ENCODE measurements at regions not wholly inside any gene's neighbourhood (a gene's known extent, or its start where the extent isn't known, plus 50 kb on each side); places are given as distances from the start of the nearest gene placed in this dataset.
"Not testable (repeated sequence)": the region's sequence is repeated elsewhere in the genome, so short reads cannot be mapped to it uniquely, and the experiment has no call there.

DNA sequence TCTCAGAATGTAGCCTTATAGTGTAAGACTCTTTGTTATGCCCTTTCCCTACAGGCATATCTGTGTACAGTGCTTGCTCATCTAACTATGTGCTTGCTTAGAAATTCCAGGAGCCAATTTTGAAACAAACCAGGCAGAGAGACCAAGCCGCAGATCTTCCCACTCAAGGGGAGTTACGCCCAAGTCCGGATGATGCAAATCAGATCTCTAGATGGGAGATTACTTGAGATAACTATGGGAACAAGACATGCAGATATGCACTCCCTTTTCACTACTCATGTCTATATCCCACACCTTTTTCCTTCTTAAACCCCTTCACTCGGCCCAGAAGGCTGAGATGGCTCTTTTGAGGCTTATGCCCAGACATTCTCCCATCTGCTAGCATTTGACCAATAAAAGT is 1496.5 kb downstream of the SPATA31A7 start:
- WGBS (ENCODE audit: insufficient coverage), result no CpG with 5 or more reads among the region's 4 CpGs
- H3K9ac ChIP-seq (ENCODE audit: insufficient read depth, low read length, poor library complexity, severe bottlenecking); H3K79me2 ChIP-seq (ENCODE audit: insufficient read depth, low read length); DNase-seq; H3K27me3 Mint-ChIP-seq (ENCODE audit: low read depth in 3 of 3); H3K4me3 Mint-ChIP-seq; H3K36me3 ChIP-seq (replicated peaks in 1 of 2; ENCODE audit: control insufficient read depth in 1 of 2, insufficient read depth in 2 of 2, low read length in 2 of 2); H3K36me3 Mint-ChIP-seq; H3K4me3 ChIP-seq (replicated peaks in 1 of 3; ENCODE audit: low read depth in 2 of 3, low read length in 3 of 3); intact Hi-C loops (cut with micrococcal nuclease); H4K20me1 ChIP-seq (ENCODE audit: insufficient read depth, low read length); H3K27ac ChIP-seq (ENCODE audit: low read depth in 1 of 2, low read length in 2 of 2); H2AFZ ChIP-seq (ENCODE audit: insufficient read depth, low read depth, low read length, poor library complexity, severe bottlenecking); H3K4me1 Mint-ChIP-seq; H3K9me3 Mint-ChIP-seq; H3K27me3 ChIP-seq (ENCODE audit: control insufficient read depth in 2 of 2, insufficient read depth in 2 of 2, low read length in 2 of 2); H3K27ac Mint-ChIP-seq; H3K4me1 ChIP-seq (ENCODE audit: control insufficient read depth in 1 of 2, insufficient read depth in 2 of 2, low read length in 2 of 2); H3K4me2 ChIP-seq (replicated peaks; ENCODE audit: extremely low read depth, low read length, poor library complexity, severe bottlenecking); H3K9me3 ChIP-seq (replicated peaks in 1 of 2; ENCODE audit: control insufficient read depth in 1 of 2, insufficient read depth in 1 of 2, low read length in 2 of 2): not testable (repeated sequence)

DNA sequence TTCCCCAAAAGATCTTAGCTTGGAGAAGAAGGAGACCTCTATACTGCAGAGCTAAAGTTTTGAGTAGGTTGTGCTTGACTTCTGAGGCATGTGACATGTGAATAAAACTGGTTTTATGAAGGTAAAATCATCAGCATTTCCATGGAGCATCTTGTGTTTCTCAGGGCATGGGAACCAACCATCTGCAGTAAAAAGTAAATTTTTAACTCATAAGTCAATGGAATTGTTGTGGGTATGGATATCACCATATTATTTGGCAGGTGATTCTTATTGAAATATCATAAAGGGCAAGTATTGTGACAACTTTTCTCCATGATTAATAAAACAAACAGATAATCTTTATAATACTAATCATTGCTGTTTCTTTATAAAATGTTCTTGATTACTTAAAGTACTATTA is 1503.2 kb downstream of the SPATA31A7 start:
- H3K27ac ChIP-seq (ENCODE audit: low read depth in 1 of 2, low read length in 2 of 2); H3K79me2 ChIP-seq (ENCODE audit: insufficient read depth, low read length); H3K36me3 ChIP-seq (replicated peaks in 1 of 2; ENCODE audit: control insufficient read depth in 1 of 2, insufficient read depth in 2 of 2, low read length in 2 of 2); H3K27ac Mint-ChIP-seq; H3K36me3 Mint-ChIP-seq; intact Hi-C loops (cut with micrococcal nuclease); H3K4me2 ChIP-seq (replicated peaks; ENCODE audit: extremely low read depth, low read length, poor library complexity, severe bottlenecking); H4K20me1 ChIP-seq (ENCODE audit: insufficient read depth, low read length); H2AFZ ChIP-seq (ENCODE audit: insufficient read depth, low read depth, low read length, poor library complexity, severe bottlenecking); H3K4me1 ChIP-seq (ENCODE audit: control insufficient read depth in 1 of 2, insufficient read depth in 2 of 2, low read length in 2 of 2); H3K4me3 ChIP-seq (replicated peaks in 1 of 3; ENCODE audit: low read depth in 2 of 3, low read length in 3 of 3); H3K27me3 ChIP-seq (ENCODE audit: control insufficient read depth in 2 of 2, insufficient read depth in 2 of 2, low read length in 2 of 2); H3K4me1 Mint-ChIP-seq; H3K4me3 Mint-ChIP-seq; H3K9me3 ChIP-seq (replicated peaks in 1 of 2; ENCODE audit: control insufficient read depth in 1 of 2, insufficient read depth in 1 of 2, low read length in 2 of 2); H3K27me3 Mint-ChIP-seq (ENCODE audit: low read depth in 3 of 3); H3K9ac ChIP-seq (ENCODE audit: insufficient read depth, low read length, poor library complexity, severe bottlenecking); DNase-seq; H3K9me3 Mint-ChIP-seq: not testable (repeated sequence)

DNA sequence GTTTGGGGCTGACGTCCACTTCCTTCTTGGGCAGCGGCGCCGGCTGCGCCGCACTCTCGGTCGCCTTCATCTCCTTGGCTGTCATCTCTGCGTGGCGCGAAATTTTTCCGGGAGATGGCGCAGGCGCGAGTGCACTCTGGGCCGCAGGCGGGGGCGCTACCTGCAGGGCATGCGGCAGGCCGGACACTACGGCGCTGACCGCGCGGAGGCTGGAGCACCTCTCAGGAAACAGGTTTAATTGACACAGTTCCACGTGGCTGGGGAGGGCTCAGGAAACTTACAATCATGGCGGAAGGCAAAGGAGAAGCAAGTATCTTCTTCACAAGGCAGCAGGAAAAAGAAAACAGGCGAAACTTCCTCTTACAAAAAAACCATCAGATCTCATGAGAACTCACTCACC is 1521.5 kb downstream of the SPATA31A7 start:
- DNase-seq; H3K4me2 ChIP-seq (replicated peaks; ENCODE audit: extremely low read depth, low read length, poor library complexity, severe bottlenecking); H2AFZ ChIP-seq (ENCODE audit: insufficient read depth, low read depth, low read length, poor library complexity, severe bottlenecking); H3K4me3 Mint-ChIP-seq; H3K27ac Mint-ChIP-seq; H3K79me2 ChIP-seq (ENCODE audit: insufficient read depth, low read length); H3K4me3 ChIP-seq (replicated peaks in 1 of 3; ENCODE audit: low read depth in 2 of 3, low read length in 3 of 3); H3K9ac ChIP-seq (ENCODE audit: insufficient read depth, low read length, poor library complexity, severe bottlenecking); H3K4me1 ChIP-seq (ENCODE audit: control insufficient read depth in 1 of 2, insufficient read depth in 2 of 2, low read length in 2 of 2); H3K27me3 ChIP-seq (ENCODE audit: control insufficient read depth in 2 of 2, insufficient read depth in 2 of 2, low read length in 2 of 2); H3K27me3 Mint-ChIP-seq (ENCODE audit: low read depth in 3 of 3); H4K20me1 ChIP-seq (ENCODE audit: insufficient read depth, low read length); H3K9me3 Mint-ChIP-seq; H3K36me3 ChIP-seq (replicated peaks in 1 of 2; ENCODE audit: control insufficient read depth in 1 of 2, insufficient read depth in 2 of 2, low read length in 2 of 2); H3K9me3 ChIP-seq (replicated peaks in 1 of 2; ENCODE audit: control insufficient read depth in 1 of 2, insufficient read depth in 1 of 2, low read length in 2 of 2); H3K27ac ChIP-seq (ENCODE audit: low read depth in 1 of 2, low read length in 2 of 2); H3K4me1 Mint-ChIP-seq; H3K36me3 Mint-ChIP-seq; intact Hi-C loops (cut with micrococcal nuclease): not testable (repeated sequence)
- WGBS (ENCODE audit: insufficient coverage), result no CpG with 5 or more reads among the region's 28 CpGs

DNA sequence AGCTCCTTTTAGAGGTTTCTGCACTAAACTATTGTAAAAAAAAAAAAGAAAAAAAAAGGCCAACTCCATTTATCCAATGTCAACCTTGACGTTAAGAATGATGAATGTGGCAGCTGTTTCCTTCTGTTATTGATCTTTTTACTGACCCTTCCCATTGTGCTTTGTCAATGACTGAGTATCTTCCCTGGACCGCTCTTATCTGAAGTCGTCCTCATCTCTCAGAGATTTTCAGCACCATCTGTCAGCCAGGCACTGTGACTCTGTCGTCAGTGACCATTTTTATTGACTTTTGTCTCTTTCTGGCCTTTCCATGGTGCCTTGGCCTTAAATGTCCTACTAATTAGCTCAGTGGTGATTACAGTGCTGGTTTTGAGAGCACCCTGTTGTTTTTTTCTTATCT is 1535.7 kb downstream of the SPATA31A7 start:
- DNase-seq; H3K4me3 Mint-ChIP-seq; H4K20me1 ChIP-seq (ENCODE audit: insufficient read depth, low read length); H3K27ac ChIP-seq (ENCODE audit: low read depth in 1 of 2, low read length in 2 of 2); intact Hi-C loops (cut with micrococcal nuclease); H3K79me2 ChIP-seq (ENCODE audit: insufficient read depth, low read length); H3K4me2 ChIP-seq (replicated peaks; ENCODE audit: extremely low read depth, low read length, poor library complexity, severe bottlenecking); H3K9ac ChIP-seq (ENCODE audit: insufficient read depth, low read length, poor library complexity, severe bottlenecking); H3K4me1 ChIP-seq (ENCODE audit: control insufficient read depth in 1 of 2, insufficient read depth in 2 of 2, low read length in 2 of 2); H3K4me3 ChIP-seq (replicated peaks in 1 of 3; ENCODE audit: low read depth in 2 of 3, low read length in 3 of 3); H3K27me3 ChIP-seq (ENCODE audit: control insufficient read depth in 2 of 2, insufficient read depth in 2 of 2, low read length in 2 of 2); H3K4me1 Mint-ChIP-seq; H2AFZ ChIP-seq (ENCODE audit: insufficient read depth, low read depth, low read length, poor library complexity, severe bottlenecking); H3K9me3 ChIP-seq (replicated peaks in 1 of 2; ENCODE audit: control insufficient read depth in 1 of 2, insufficient read depth in 1 of 2, low read length in 2 of 2); H3K27me3 Mint-ChIP-seq (ENCODE audit: low read depth in 3 of 3); H3K36me3 ChIP-seq (replicated peaks in 1 of 2; ENCODE audit: control insufficient read depth in 1 of 2, insufficient read depth in 2 of 2, low read length in 2 of 2); H3K9me3 Mint-ChIP-seq; H3K27ac Mint-ChIP-seq; H3K36me3 Mint-ChIP-seq: not testable (repeated sequence)
- no CpG with 5 or more reads among the region's 4 CpGs for WGBS (ENCODE audit: insufficient coverage)
